Karpas-422 (cell line): ENCODE measurements at regions not wholly inside any gene's neighbourhood (a gene's known extent, or its start where the extent isn't known, plus 50 kb on each side); places are given as distances from the start of the nearest gene placed in this dataset.

Experiments
- DNase-seq: peaks from one replicate; pipeline ENCODE4 v3.0.0-alpha.2; 2015
- H2AFZ ChIP-seq: fragments of 200-600 bp; sonication (generic); 2 replicates; pipeline ENCODE4 v1.6.1; 2014; ENCODE audit warnings: antibody characterized with exemption, low read length, mixed read lengths
- H3K27ac ChIP-seq: fragments of 200-600 bp; sonication (generic); 2 replicates; pipeline ENCODE4 v1.5.1; 2014; ENCODE audit warnings: mild to moderate bottlenecking, low read length, moderate library complexity
- H3K27me3 ChIP-seq: fragments of 200-600 bp; sonication (generic); 2 replicates; pipeline ENCODE4 v1.6.1; 2014; ENCODE audit warnings: low read length, mixed read lengths
- H3K36me3 ChIP-seq: fragments of 200-600 bp; sonication (generic); 2 replicates; pipeline ENCODE4 v1.6.1; 2014; ENCODE audit warnings: low read length, mixed read lengths; ENCODE audit not compliant: insufficient read depth
- H3K4me1 ChIP-seq: fragments of 200-600 bp; sonication (generic); 2 replicates; pipeline ENCODE4 v1.6.1; 2014; ENCODE audit warnings: mild to moderate bottlenecking, low read length, mixed read lengths
- H3K4me2 ChIP-seq: fragments of 200-600 bp; sonication (generic); 2 replicates; pipeline ENCODE4 v1.6.1; 2014; ENCODE audit warnings: low read length, low read depth, mild to moderate bottlenecking; ENCODE audit not compliant: poor library complexity, severe bottlenecking
- H3K4me3 ChIP-seq: fragments of 200-600 bp; sonication (generic); 2 replicates; pipeline ENCODE4 v1.5.1; 2014; ENCODE audit warnings: mild to moderate bottlenecking, antibody characterized with exemption, low read length, mixed read lengths
- H3K79me2 ChIP-seq: fragments of 200-600 bp; sonication (generic); 2 replicates; pipeline ENCODE4 v1.6.1; 2014; ENCODE audit warnings: mild to moderate bottlenecking, low read length, mixed read lengths
- H3K9ac ChIP-seq: fragments of 200-600 bp; sonication (generic); 2 replicates; pipeline ENCODE4 v1.6.0; 2014; ENCODE audit warnings: low read length
- H3K9me2 ChIP-seq: fragments of 200-600 bp; sonication (generic), shearing (Covaris generic); replicated peaks from 2 replicates; pipeline ENCODE4 v1.6.0; 2014; ENCODE audit warnings: mild to moderate bottlenecking, low read length, moderate library complexity; ENCODE audit not compliant: insufficient read depth
- H3K9me3 ChIP-seq: fragments of 300-700, 200-600 bp; sonication (generic); 2 replicates; pipeline ENCODE4 v1.6.1; 2014; ENCODE audit warnings: low read length, mixed read lengths
- H4K20me1 ChIP-seq: fragments of 200-600 bp; sonication (generic); 2 replicates; pipeline ENCODE4 v1.6.1; 2014; ENCODE audit warnings: mild to moderate bottlenecking, antibody characterized with exemption, low read length, low read depth; ENCODE audit not compliant: insufficient read depth

GRCh38 chr5:142432961-142433360 lies 108.1 kb upstream of the SPRY4 start:
- no peak overlapping the region for H3K4me2 ChIP-seq
- no peaks in the 10 kb centered on the region for H3K27me3 ChIP-seq
- no peak overlapping the region for H3K9ac ChIP-seq
- no peaks in the 10 kb centered on the region for H3K9me2 ChIP-seq
- H3K9me3 ChIP-seq: no peaks in the 10 kb centered on the region
- no peak overlapping the region for H2AFZ ChIP-seq
- no peak overlapping the region for H3K4me3 ChIP-seq
- no peaks in the 10 kb centered on the region for H3K79me2 ChIP-seq
- no peaks in the 10 kb centered on the region for H3K36me3 ChIP-seq
- peaks cover under 1% of the 10 kb centered on the region for H3K4me1 ChIP-seq
- H4K20me1 ChIP-seq: no peaks in the 10 kb centered on the region
- no peak overlapping the region for H3K27ac ChIP-seq
- no peak for DNase-seq

DNA sequence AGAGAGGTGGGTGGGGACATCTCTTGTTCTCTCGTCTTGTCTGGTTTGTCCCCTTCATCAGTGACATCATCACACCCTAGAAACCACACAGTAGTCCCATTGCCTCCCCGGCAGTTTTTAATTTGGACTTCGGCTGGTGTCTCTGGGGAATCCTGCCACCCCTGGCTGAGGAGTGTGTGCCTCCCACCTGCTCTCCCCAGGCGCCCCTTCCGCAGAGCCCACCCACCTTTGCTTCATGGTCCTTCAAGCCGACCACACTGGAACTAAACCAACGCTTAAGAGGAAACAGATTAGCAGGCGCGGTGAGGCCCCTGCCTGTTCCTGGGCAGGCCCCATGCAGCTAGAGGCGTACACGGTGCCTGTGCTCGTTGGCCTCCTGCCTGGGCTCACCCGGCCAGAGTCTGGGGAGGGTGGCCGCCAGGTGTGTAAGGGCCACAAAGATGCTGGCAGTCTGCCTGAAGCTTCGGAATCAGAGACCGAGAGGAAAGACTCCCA lies 107.6 kb upstream of the SPRY4 start:
- Histone ChIP-seq H3K79me2 (no peaks in the 10 kb centered on the region), H3K9me2 (no peaks in the 10 kb centered on the region), H3K4me3 (no peak overlapping the region), H3K4me2 (no peak overlapping the region), H4K20me1 (no peaks in the 10 kb centered on the region), H3K4me1 (no peaks in the 10 kb centered on the region), H3K27me3 (no peaks in the 10 kb centered on the region), H3K27ac (no peak overlapping the region), H2AFZ (no peak overlapping the region), H3K9ac (no peak overlapping the region), H3K36me3 (no peaks in the 10 kb centered on the region), H3K9me3 (no peaks in the 10 kb centered on the region)
- no peak for DNase-seq

GRCh38 chr5:142428773-142429473 lies 104.1 kb upstream of the SPRY4 start:
- DNase-seq: no peak
- no peaks in the 10 kb centered on the region for H4K20me1 ChIP-seq
- H3K27ac ChIP-seq: no peak overlapping the region
- H3K79me2 ChIP-seq: no peaks in the 10 kb centered on the region
- no peak overlapping the region for H3K9ac ChIP-seq
- no peaks in the 10 kb centered on the region for H3K9me3 ChIP-seq
- no peaks in the 10 kb centered on the region for H3K4me1 ChIP-seq
- no peak overlapping the region for H2AFZ ChIP-seq
- no peaks in the 10 kb centered on the region for H3K9me2 ChIP-seq
- H3K36me3 ChIP-seq: no peaks in the 10 kb centered on the region
- H3K27me3 ChIP-seq: no peaks in the 10 kb centered on the region
- H3K4me2 ChIP-seq: no peak overlapping the region
- H3K4me3 ChIP-seq: no peak overlapping the region

DNA sequence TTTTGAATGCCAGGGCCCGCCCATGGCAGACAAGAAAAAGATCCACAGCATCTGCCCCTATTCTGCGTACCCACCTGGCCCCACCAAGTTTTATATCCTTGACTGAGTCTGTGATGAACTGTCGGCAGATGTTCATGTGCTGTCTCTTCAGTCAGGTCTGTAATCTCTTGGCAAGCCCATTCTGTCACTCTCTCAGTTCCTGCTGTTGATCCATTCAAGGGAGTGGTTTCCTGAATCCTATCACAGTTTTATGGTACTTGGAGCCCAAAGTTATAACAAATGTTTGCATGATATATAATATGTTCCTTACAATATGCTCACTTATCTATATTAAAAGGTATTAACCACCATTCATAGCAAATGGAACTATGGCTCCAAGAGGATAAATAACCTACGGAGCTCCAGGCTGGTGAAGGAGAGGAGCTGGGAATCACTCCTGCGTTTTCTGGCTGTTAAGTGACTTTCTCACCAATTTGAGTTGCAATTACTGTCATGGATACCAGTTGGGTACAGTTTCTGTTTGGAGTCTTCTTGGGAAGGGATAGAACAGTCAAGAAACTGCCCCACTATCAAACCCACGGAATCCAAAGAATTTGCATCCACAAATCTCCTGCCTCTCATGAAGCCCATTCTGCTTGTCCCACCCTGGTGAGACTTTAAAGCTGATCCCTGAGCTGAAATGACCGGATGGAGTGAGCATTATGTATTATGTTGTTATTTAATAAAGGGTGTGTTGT lies 103.4 kb upstream of the SPRY4 start:
- Histone ChIP-seq H3K4me3 (no peak overlapping the region), H3K4me2 (no peak overlapping the region), H3K9me3 (no peaks in the 10 kb centered on the region), H3K27ac (no peak overlapping the region), H3K27me3 (no peaks in the 10 kb centered on the region), H2AFZ (no peak overlapping the region), H3K79me2 (no peaks in the 10 kb centered on the region), H4K20me1 (no peaks in the 10 kb centered on the region), H3K9me2 (no peaks in the 10 kb centered on the region), H3K36me3 (no peaks in the 10 kb centered on the region), H3K9ac (no peak overlapping the region), H3K4me1 (no peaks in the 10 kb centered on the region)
- DNase-seq: no peak

GRCh38 chr5:142427529-142427928 lies 102.7 kb upstream of the SPRY4 start:
- Histone ChIP-seq H3K9ac (no peak overlapping the region), H3K4me1 (no peaks in the 10 kb centered on the region), H3K36me3 (no peaks in the 10 kb centered on the region), H2AFZ (no peak overlapping the region), H3K9me3 (no peaks in the 10 kb centered on the region), H3K27ac (no peak overlapping the region), H3K4me2 (no peak overlapping the region), H3K9me2 (no peaks in the 10 kb centered on the region), H3K79me2 (no peaks in the 10 kb centered on the region), H3K27me3 (no peaks in the 10 kb centered on the region), H3K4me3 (no peak overlapping the region), H4K20me1 (no peaks in the 10 kb centered on the region)
- no peak for DNase-seq

DNA sequence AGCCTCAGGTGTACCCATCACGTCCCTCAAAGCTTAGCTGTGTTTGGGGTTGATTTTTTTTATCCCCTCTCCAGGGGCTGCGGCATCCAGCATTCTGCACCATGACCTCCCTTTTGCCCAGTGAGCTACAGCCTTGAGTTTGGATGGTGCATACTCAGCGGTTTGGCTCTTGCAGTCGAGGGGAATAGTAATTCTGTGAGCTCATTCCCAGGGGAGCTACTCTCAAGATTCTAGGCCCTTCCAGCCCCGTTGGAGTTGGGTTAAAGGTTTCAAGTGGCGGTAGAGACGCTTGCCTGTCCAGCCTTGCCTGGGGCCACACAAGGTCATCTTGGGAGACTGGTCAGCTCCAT lies 102.2 kb upstream of the SPRY4 start:
- Histone ChIP-seq H3K27ac (no peak overlapping the region), H4K20me1 (no peaks in the 10 kb centered on the region), H3K4me3 (no peak overlapping the region), H3K9me2 (no peaks in the 10 kb centered on the region), H3K9ac (no peak overlapping the region), H3K9me3 (no peaks in the 10 kb centered on the region), H3K4me1 (no peaks in the 10 kb centered on the region), H2AFZ (no peak overlapping the region), H3K4me2 (no peak overlapping the region), H3K36me3 (no peaks in the 10 kb centered on the region), H3K27me3 (no peaks in the 10 kb centered on the region), H3K79me2 (no peaks in the 10 kb centered on the region)
- no peak for DNase-seq

- no peaks in the 10 kb centered on the region for H3K9me2 ChIP-seq
- H2AFZ ChIP-seq: no peak overlapping the region
- H4K20me1 ChIP-seq: no peaks in the 10 kb centered on the region
- no peak overlapping the region for H3K9ac ChIP-seq
- no peaks in the 10 kb centered on the region for H3K27me3 ChIP-seq
- no peaks in the 10 kb centered on the region for H3K4me1 ChIP-seq
- H3K27ac ChIP-seq: no peak overlapping the region
- H3K4me3 ChIP-seq: no peak overlapping the region
- H3K36me3 ChIP-seq: no peaks in the 10 kb centered on the region
- H3K79me2 ChIP-seq: no peaks in the 10 kb centered on the region
- H3K9me3 ChIP-seq: no peaks in the 10 kb centered on the region
- DNase-seq: no peak
- no peak overlapping the region for H3K4me2 ChIP-seq
Measured at GRCh38 chr5:142426129-142427014, 101.6 kb upstream of the SPRY4 start.
